Muscle of leg (tissue), 3 donors: ENCODE measurements at regions not wholly inside any gene's neighbourhood (a gene's known extent, or its start where the extent isn't known, plus 50 kb on each side); places are given as distances from the start of the nearest gene placed in this dataset.
A peak's percentile ranks its signal among the peaks of the same experiment; 100 is the strongest.

Experiments
- DNase-seq: peaks from one replicate; pipeline ENCODE4 v3.0.0; 2013
- H3K27ac ChIP-seq: one replicate; pipeline ENCODE4 v1.5.1; 2013; ENCODE audit warnings: mild to moderate bottlenecking, low read length, control low read depth
- H3K27me3 ChIP-seq: one replicate; pipeline ENCODE4 v1.6.1; 2013; ENCODE audit warnings: low read length; ENCODE audit not compliant: control insufficient read depth, insufficient read depth
- H3K36me3 ChIP-seq: one replicate; pipeline ENCODE4 v1.6.1; 2013; ENCODE audit warnings: low read length; ENCODE audit not compliant: control insufficient read depth, insufficient read depth
- H3K4me1 ChIP-seq: one replicate; pipeline ENCODE4 v1.6.1; 2013; ENCODE audit warnings: low read length; ENCODE audit not compliant: control insufficient read depth, insufficient read depth
- H3K4me3 ChIP-seq: one replicate; pipeline ENCODE4 v1.5.1; 2013; ENCODE audit warnings: low read length, control low read depth
- H3K9me3 ChIP-seq: replicated peaks from 2 replicates; pipeline ENCODE4 v1.6.1; 2013; ENCODE audit warnings: low read depth, low read length; ENCODE audit not compliant: control insufficient read depth
- WGBS: methylation state at CpG from one replicate; pipeline ENCODE4 v1.1.5; 2013; ENCODE audit warnings: missing lambda C conversion rate; ENCODE audit not compliant: insufficient coverage; 5-methylcytosine and 5-hydroxymethylcytosine counted together

GRCh38 chr11:128212324-128212723, 375.0 kb downstream of the ETS1 start:
- Histone ChIP-seq H3K27ac (no peak overlapping the region), H3K27me3 (no peaks in the 10 kb centered on the region), H3K36me3 (no peaks in the 10 kb centered on the region), H3K9me3 (no peaks in the 10 kb centered on the region), H3K4me1 (peaks cover 8% of the 10 kb centered on the region), H3K4me3 (no peak overlapping the region)
- WGBS: 100% methylated on average over 1 of the region's 2 CpGs
- no peak for DNase-seq

- Histone ChIP-seq H3K27me3 (no peaks in the 10 kb centered on the region), H3K4me1 (peaks cover 8% of the 10 kb centered on the region), H3K36me3 (no peaks in the 10 kb centered on the region), H3K27ac (no peak overlapping the region), H3K9me3 (no peaks in the 10 kb centered on the region), H3K4me3 (no peak overlapping the region)
- WGBS: 60% methylated on average over 1 of the region's 3 CpGs
- peak; percentile 37 for DNase-seq
These were observed 377.0 kb downstream of the ETS1 start for GRCh38 chr11:128210148-128210940.

DNA sequence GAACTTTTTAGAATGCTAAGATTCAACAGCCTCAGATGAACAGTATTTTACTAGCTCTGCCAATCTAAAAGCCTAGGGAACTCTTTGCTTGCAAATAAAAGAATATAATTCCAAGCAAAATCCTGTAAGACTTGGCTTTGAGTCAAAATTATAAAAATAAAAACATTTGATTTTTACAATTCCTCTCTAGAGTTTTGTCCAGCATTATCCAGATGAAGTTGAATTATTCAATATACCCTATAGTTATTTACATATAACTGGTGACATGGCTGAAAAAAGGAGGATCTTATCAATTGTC, 378.3 kb downstream of the ETS1 start:
- H3K4me1 ChIP-seq: peaks cover 8% of the 10 kb centered on the region
- H3K36me3 ChIP-seq: no peaks in the 10 kb centered on the region
- no peak overlapping the region for H3K4me3 ChIP-seq
- no peak overlapping the region for H3K27ac ChIP-seq
- no peaks in the 10 kb centered on the region for H3K27me3 ChIP-seq
- DNase-seq: peak; percentile 80
- H3K9me3 ChIP-seq: no peaks in the 10 kb centered on the region

GRCh38 chr11:128208329-128209137, 378.8 kb downstream of the ETS1 start:
- H3K36me3 ChIP-seq: no peaks in the 10 kb centered on the region
- no peak overlapping the region for H3K4me3 ChIP-seq
- 9% methylated on average over 1 of the region's 6 CpGs for WGBS
- peak; percentile 81 for DNase-seq
- peaks cover 8% of the 10 kb centered on the region for H3K4me1 ChIP-seq
- H3K9me3 ChIP-seq: no peaks in the 10 kb centered on the region
- no peaks in the 10 kb centered on the region for H3K27me3 ChIP-seq
- H3K27ac ChIP-seq: peak overlapping the region; percentile 22

DNA sequence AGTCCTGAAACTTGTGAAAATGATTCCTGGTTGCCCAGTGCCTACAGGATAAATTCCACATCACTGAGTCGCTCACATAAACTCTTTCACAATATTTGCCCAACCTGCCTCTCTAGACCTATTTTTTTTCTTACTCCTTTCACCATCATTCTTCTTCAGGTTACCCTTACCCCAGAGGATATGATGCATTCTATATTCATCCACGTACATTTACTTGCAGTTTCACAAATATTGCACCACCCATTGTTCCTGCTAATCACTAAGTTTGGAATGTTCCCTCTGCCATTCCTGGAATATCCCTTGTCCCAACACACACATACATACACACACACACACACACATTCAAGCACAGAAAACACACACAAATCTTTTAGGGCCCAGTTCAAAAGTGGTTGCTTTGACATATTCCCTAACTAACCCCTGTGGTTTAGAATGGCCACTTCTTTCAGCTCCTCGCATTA, 379.5 kb downstream of the ETS1 start:
- peak overlapping the region; percentile 22 for H3K27ac ChIP-seq
- no peaks in the 10 kb centered on the region for H3K27me3 ChIP-seq
- no peaks in the 10 kb centered on the region for H3K36me3 ChIP-seq
- no peak overlapping the region for H3K4me3 ChIP-seq
- no peak for DNase-seq
- H3K9me3 ChIP-seq: no peaks in the 10 kb centered on the region
- peaks cover 8% of the 10 kb centered on the region for H3K4me1 ChIP-seq
- 85% methylated on average over 2 of the region's 3 CpGs for WGBS

DNA sequence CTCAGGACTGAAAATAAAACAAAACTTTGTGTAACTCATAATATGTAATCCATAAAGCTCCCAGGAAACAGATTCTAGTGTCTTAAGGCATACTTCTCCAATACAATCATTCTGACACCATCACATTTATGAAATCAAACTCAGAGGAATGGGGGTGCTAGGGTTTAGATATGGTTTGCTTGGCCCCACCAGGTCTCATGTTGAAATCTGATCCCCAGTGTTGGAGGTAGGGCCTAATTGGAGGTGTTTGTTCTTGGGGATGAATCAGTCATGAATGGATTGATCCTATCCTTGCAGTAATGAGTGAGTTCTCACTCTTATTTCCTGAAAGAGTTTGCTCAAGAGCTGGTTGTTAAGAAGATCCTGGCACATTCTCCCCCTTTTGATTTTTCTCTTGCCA, 380.9 kb downstream of the ETS1 start:
- H3K27ac ChIP-seq: no peak overlapping the region
- no peaks in the 10 kb centered on the region for H3K9me3 ChIP-seq
- DNase-seq: no peak

GRCh38 chr11:128205796-128206195, 381.6 kb downstream of the ETS1 start:
- Histone ChIP-seq H3K27ac (no peak overlapping the region), H3K4me1 (peaks cover 8% of the 10 kb centered on the region), H3K4me3 (no peak overlapping the region), H3K27me3 (no peaks in the 10 kb centered on the region), H3K36me3 (no peaks in the 10 kb centered on the region), H3K9me3 (no peaks in the 10 kb centered on the region)
- DNase-seq: no peak

More for the DNA sequence above, 380.9 kb downstream of the ETS1 start:
- H3K4me3 ChIP-seq: no peak overlapping the region
- H3K4me1 ChIP-seq: peaks cover 8% of the 10 kb centered on the region
- H3K36me3 ChIP-seq: no peaks in the 10 kb centered on the region
- H3K27me3 ChIP-seq: no peaks in the 10 kb centered on the region

DNA sequence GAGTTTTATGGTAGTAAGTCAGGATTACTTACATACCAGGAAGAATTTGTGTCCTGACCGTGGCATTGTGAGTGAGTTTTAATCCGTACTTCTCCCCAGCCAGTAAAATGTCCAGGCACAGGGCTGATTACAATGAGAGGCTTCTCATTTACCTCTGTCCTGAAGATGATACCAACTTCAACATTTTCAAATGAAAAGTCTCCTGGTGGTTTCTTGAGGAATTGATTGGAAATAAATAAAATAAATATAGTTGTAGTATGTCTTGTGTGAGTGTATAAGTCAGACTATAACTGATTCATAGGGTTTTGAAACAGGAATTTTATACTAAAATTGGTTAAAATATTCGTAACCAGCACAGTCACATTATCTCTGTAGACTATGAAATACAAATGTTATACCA, 382.5 kb downstream of the ETS1 start:
- H3K4me1 ChIP-seq: peaks cover 8% of the 10 kb centered on the region
- H3K9me3 ChIP-seq: no peaks in the 10 kb centered on the region
- WGBS: no CpG with 5 or more reads among the region's 3 CpGs
- DNase-seq: no peak
- no peaks in the 10 kb centered on the region for H3K27me3 ChIP-seq
- H3K36me3 ChIP-seq: no peaks in the 10 kb centered on the region
- no peak overlapping the region for H3K4me3 ChIP-seq
- H3K27ac ChIP-seq: no peak overlapping the region

DNA sequence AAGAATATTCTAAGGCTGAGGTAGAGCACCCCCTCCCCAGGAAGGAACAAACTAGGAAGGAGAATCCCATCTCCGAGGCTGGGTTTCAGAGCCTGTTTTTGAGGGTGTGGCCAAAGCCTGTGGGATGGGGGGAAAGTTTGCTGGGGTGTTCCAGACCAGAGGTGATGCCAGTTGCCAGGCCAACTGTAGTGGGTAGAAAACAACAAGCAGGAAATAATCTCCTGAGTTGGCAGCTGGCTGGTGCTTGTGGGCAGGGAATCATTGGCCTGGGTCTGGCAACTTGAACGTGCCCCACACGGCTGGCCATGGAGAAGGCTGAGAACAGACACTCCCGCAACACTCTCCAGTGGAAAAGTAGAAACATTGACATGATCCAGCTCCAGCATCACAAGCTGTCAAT, 385.6 kb downstream of the ETS1 start:
- no peaks in the 10 kb centered on the region for H3K27me3 ChIP-seq
- H3K9me3 ChIP-seq: no peaks in the 10 kb centered on the region
- no peak for DNase-seq
- no peaks in the 10 kb centered on the region for H3K4me1 ChIP-seq
- H3K4me3 ChIP-seq: no peak overlapping the region
- 50% methylated on average over 2 of the region's 4 CpGs for WGBS
- no peak overlapping the region for H3K27ac ChIP-seq
- no peaks in the 10 kb centered on the region for H3K36me3 ChIP-seq

DNA sequence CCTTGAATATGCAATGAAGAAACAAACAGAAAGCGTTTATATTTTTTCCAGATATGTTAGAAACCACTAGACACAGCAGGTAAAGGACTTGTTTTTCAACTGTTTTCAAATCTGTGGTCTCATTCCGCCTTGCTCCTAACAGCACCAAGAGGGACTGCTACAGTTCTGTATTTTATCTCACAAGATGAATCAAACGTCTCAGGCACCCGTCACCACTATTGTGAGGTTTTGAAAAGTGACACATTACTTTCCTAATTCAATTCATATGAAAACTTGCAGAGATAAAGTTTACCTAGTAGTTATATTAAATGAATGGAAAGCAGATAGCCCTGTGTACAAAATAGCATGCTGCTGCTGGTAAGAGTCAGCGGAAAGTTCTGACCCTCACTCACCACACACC, 386.3 kb downstream of the ETS1 start:
- H3K36me3 ChIP-seq: no peaks in the 10 kb centered on the region
- no peaks in the 10 kb centered on the region for H3K27me3 ChIP-seq
- no peak for DNase-seq
- H3K27ac ChIP-seq: no peak overlapping the region
- no peak overlapping the region for H3K4me3 ChIP-seq
- H3K4me1 ChIP-seq: no peaks in the 10 kb centered on the region
- WGBS: 100% methylated on average over 1 of the region's 5 CpGs
- no peaks in the 10 kb centered on the region for H3K9me3 ChIP-seq
